H9 (cell line): ENCODE measurements at regions not wholly inside any gene's neighbourhood (a gene's known extent, or its start where the extent isn't known, plus 50 kb on each side); places are given as distances from the start of the nearest gene placed in this dataset.

ENCODE experiments used
- DNase-seq: peaks from one replicate; pipeline ENCODE4 v3.0.0-alpha.2; 2017
- H2AFZ ChIP-seq: one replicate; pipeline ENCODE4 v1.6.1; 2013; ENCODE audit warnings: mild to moderate bottlenecking, low read length, control low read depth, moderate library complexity
- H2AK5ac ChIP-seq: 2 replicates; pipeline ENCODE4 v1.6.1; 2013; ENCODE audit warnings: low read length, control low read depth, mixed read lengths; ENCODE audit not compliant: insufficient read length
- H2BK120ac ChIP-seq: one replicate; pipeline ENCODE4 v1.6.1; 2013; ENCODE audit warnings: low read depth, mild to moderate bottlenecking, low read length, control low read depth, inconsistent platforms; ENCODE audit not compliant: poor library complexity, severe bottlenecking
- H2BK12ac ChIP-seq: 2 replicates; pipeline ENCODE4 v1.6.1; 2013; ENCODE audit warnings: low read length, control low read depth, mixed read lengths, low read depth; ENCODE audit not compliant: insufficient read length
- H2BK15ac ChIP-seq: 2 replicates; pipeline ENCODE4 v1.6.1; 2013; ENCODE audit warnings: low read depth, low read length, control low read depth
- H2BK20ac ChIP-seq: one replicate; pipeline ENCODE4 v1.6.1; 2013; ENCODE audit warnings: low read depth, mild to moderate bottlenecking, low read length, control low read depth, inconsistent platforms; ENCODE audit not compliant: poor library complexity, severe bottlenecking
- H2BK5ac ChIP-seq: 2 replicates; pipeline ENCODE4 v1.6.1; 2013; ENCODE audit warnings: low read length, control low read depth, mixed read lengths; ENCODE audit not compliant: insufficient read length
- H3K14ac ChIP-seq: 2 replicates; pipeline ENCODE4 v1.6.1; 2013; ENCODE audit warnings: low read length, control low read depth; ENCODE audit not compliant: insufficient read depth
- H3K18ac ChIP-seq: 2 replicates; pipeline ENCODE4 v1.6.1; 2013; ENCODE audit warnings: low read depth, mild to moderate bottlenecking, mixed read lengths, low read length, control low read depth; ENCODE audit not compliant: insufficient read length
- H3K23ac ChIP-seq: 2 replicates; pipeline ENCODE4 v1.6.1; 2013; ENCODE audit warnings: low read length, control low read depth, mixed read lengths, low read depth; ENCODE audit not compliant: insufficient read length
- H3K23me2 ChIP-seq: 2 replicates; pipeline ENCODE4 v1.6.1; 2013; ENCODE audit warnings: low read depth, mild to moderate bottlenecking, mixed read lengths, low read length, control low read depth; ENCODE audit not compliant: insufficient read length, poor library complexity, severe bottlenecking
- H3K27ac ChIP-seq: 2 replicates; pipeline ENCODE4 v1.5.1; 2013; ENCODE audit warnings: low read length, control low read depth, mixed read lengths, low read depth; ENCODE audit not compliant: insufficient read length
- H3K27me3 ChIP-seq: 2 replicates; pipeline ENCODE4 v1.6.1; 2013; ENCODE audit warnings: low read length, control low read depth, inconsistent platforms; ENCODE audit not compliant: insufficient read depth
- H3K4ac ChIP-seq: 2 replicates; pipeline ENCODE4 v1.6.1; 2013; ENCODE audit warnings: low read depth, mild to moderate bottlenecking, control low read depth, inconsistent platforms, low read length, moderate library complexity
- H3K4me1 ChIP-seq: 2 replicates; pipeline ENCODE4 v1.6.1; 2013; ENCODE audit warnings: low read length, control low read depth, inconsistent platforms; ENCODE audit not compliant: insufficient read depth
- H3K4me2 ChIP-seq: 2 replicates; pipeline ENCODE4 v1.6.1; 2013; ENCODE audit warnings: low read length, control low read depth, mixed read lengths; ENCODE audit not compliant: insufficient read length, insufficient read depth
- H3K56ac ChIP-seq: 2 replicates; pipeline ENCODE4 v1.6.1; 2013; ENCODE audit warnings: low read depth, mild to moderate bottlenecking, mixed read lengths, low read length, control low read depth; ENCODE audit not compliant: insufficient read length
- H3K79me1 ChIP-seq: 2 replicates; pipeline ENCODE4 v1.6.1; 2013; ENCODE audit warnings: low read depth, mild to moderate bottlenecking, moderate library complexity, low read length, control low read depth, inconsistent platforms; ENCODE audit not compliant: insufficient read depth, poor library complexity, severe bottlenecking
- H3K79me2 ChIP-seq: 2 replicates; pipeline ENCODE4 v1.6.1; 2013; ENCODE audit warnings: low read length, control low read depth, inconsistent platforms; ENCODE audit not compliant: insufficient read depth
- H3K9ac ChIP-seq: 2 replicates; pipeline ENCODE4 v1.6.1; 2013; ENCODE audit warnings: low read length, control low read depth, mixed read lengths; ENCODE audit not compliant: insufficient read length; ENCODE audit errors: extremely low read depth
- H3K9me3 ChIP-seq: one replicate; pipeline ENCODE4 v1.6.1; 2013; ENCODE audit warnings: low read depth, low read length, inconsistent platforms; ENCODE audit not compliant: control insufficient read depth
- H3T11ph ChIP-seq: one replicate; pipeline ENCODE4 v1.6.1; 2013; ENCODE audit warnings: mild to moderate bottlenecking, low read length, control low read depth, inconsistent platforms
- H4K20me1 ChIP-seq: one replicate; pipeline ENCODE4 v1.6.1; 2013; ENCODE audit not compliant: control insufficient read depth, insufficient read length, insufficient read depth
- H4K5ac ChIP-seq: 2 replicates; pipeline ENCODE4 v1.6.1; 2013; ENCODE audit warnings: low read depth, mild to moderate bottlenecking, mixed read lengths, low read length, control low read depth; ENCODE audit not compliant: insufficient read length
- H4K8ac ChIP-seq: replicated peaks from 2 replicates; pipeline ENCODE4 v1.6.1; 2013; ENCODE audit warnings: low read length, control low read depth, mixed read lengths, low read depth; ENCODE audit not compliant: insufficient read length
- H4K91ac ChIP-seq: 2 replicates; pipeline ENCODE4 v1.6.1; 2013; ENCODE audit warnings: low read depth, mild to moderate bottlenecking, moderate library complexity, mixed read lengths, low read length, control low read depth; ENCODE audit not compliant: insufficient read length
- H3K27ac Mint-ChIP-seq, 3 experiments: 2 replicates in 2 of 3; 3 replicates in 1 of 3; pipeline ENCODE4 v1.8.0; 2020 to 2021; ENCODE audit warnings: mixed read lengths in 3 of 3, mild to moderate bottlenecking in 1 of 3, moderate library complexity in 1 of 3
- H3K27me3 Mint-ChIP-seq: 2 replicates; pipeline ENCODE4 v1.8.0; 2021; ENCODE audit warnings: low read depth, mild to moderate bottlenecking, moderate library complexity, mixed read lengths
- H3K36me3 Mint-ChIP-seq, 3 experiments: 2 replicates in 2 of 3; 3 replicates in 1 of 3; pipeline ENCODE4 v1.8.0; 2020 to 2021; ENCODE audit warnings: low read depth in 3 of 3, mixed read lengths in 3 of 3; ENCODE audit not compliant: insufficient read depth in 1 of 3
- H3K4me1 Mint-ChIP-seq, 2 experiments: 2 replicates each; pipeline ENCODE4 v1.8.0; 2020; ENCODE audit warnings: mixed read lengths in 2 of 2
- H3K4me3 Mint-ChIP-seq, 2 experiments: 2 replicates in 1 of 2; 3 replicates in 1 of 2; pipeline ENCODE4 v1.8.0; 2020 to 2021; ENCODE audit warnings: mild to moderate bottlenecking in 2 of 2, mixed read lengths in 2 of 2, moderate library complexity in 1 of 2
- H3K9me3 Mint-ChIP-seq, 2 experiments: 2 replicates in 1 of 2; 3 replicates in 1 of 2; pipeline ENCODE4 v1.8.0; 2020; ENCODE audit warnings: mild to moderate bottlenecking in 2 of 2, mixed read lengths in 2 of 2, moderate library complexity in 1 of 2
- CTCF ChIP-seq: fragments of 200-600 bp; sonication (generic); conservative IDR thresholded peaks from 3 replicates; pipeline ENCODE4 v1.8.0; 2021; ENCODE audit warnings: antibody characterized with exemption, mild to moderate bottlenecking
- WGBS: extraction: QIAGEN DNeasy Blood & Tissue Kit; methylation state at CpG from one replicate; pipeline ENCODE4 v1.1.7; 2013; ENCODE audit warnings: missing lambda C conversion rate, low lambda C conversion rate, mixed read lengths; ENCODE audit not compliant: insufficient read length; ENCODE audit errors: extremely low coverage; 5-methylcytosine and 5-hydroxymethylcytosine counted together

DNA sequence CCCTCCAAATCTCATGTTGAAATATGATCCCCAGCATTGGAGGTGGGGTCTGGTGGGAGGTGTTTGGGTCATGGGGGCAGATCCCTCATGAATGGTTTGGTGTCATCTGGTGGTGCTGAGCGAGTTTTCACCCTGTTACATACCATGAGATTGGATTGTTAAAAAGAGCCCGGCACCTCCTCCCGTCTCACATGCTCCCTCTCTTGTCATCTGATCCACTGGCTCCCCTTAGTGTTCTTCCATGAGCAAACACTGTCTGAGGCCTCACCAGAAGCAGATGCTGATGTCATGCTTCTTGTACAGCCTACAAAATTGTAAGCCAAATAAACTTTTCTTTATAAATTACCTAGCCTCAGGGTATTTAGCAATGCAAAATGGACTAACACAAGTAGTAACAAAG, 405.0 kb upstream of the SLC39A10 start:
- no peaks in the 10 kb centered on the region for H4K20me1 ChIP-seq
- no peaks in the 10 kb centered on the region for H3K9me3 ChIP-seq
- H2BK15ac ChIP-seq: no peak overlapping the region
- no peak overlapping the region for H2AFZ ChIP-seq
- no peak overlapping the region for H2BK20ac ChIP-seq
- no peak overlapping the region for H2BK120ac ChIP-seq
- H3K4me1 ChIP-seq: no peaks in the 10 kb centered on the region
- no peak overlapping the region for H3K4ac ChIP-seq
- no peak overlapping the region for H3K4me2 ChIP-seq
- H3K56ac ChIP-seq: no peak overlapping the region
- no peak overlapping the region for H2BK5ac ChIP-seq
- H3K79me2 ChIP-seq: no peaks in the 10 kb centered on the region
- no peak overlapping the region for H3K9ac ChIP-seq
- H3K27ac ChIP-seq: no peak overlapping the region
- DNase-seq: peak; percentile 62
- Mint-ChIP-seq H3K9me3 (peaks cover 5% of the 10 kb centered on the region in 2 experiments), H3K4me1 (peaks cover 2 to 3% of the 10 kb centered on the region in 2 experiments; a peak in 1 of 4 replicates), H3K27me3 (no peaks in the 10 kb centered on the region), H3K36me3 (peaks cover 1 to 9% (median 3%) of the 10 kb centered on the region in 3 experiments; a peak in 4 of 7 replicates), H3K4me3 (no peak overlapping the region), H3K27ac (no peak overlapping the region; a peak in 1 of 7 replicates)
- no peak overlapping the region for H3K18ac ChIP-seq
- H4K91ac ChIP-seq: no peak overlapping the region
- H4K8ac ChIP-seq: no peak overlapping the region
- peak; percentile 42 for TF ChIP-seq CTCF
- H3K23me2 ChIP-seq: no peaks in the 10 kb centered on the region
- no peak overlapping the region for H2AK5ac ChIP-seq
- no peaks in the 10 kb centered on the region for H3K27me3 ChIP-seq
- H3T11ph ChIP-seq: no peak overlapping the region
- H3K79me1 ChIP-seq: no peaks in the 10 kb centered on the region
- no peak overlapping the region for H4K5ac ChIP-seq
- no peak overlapping the region for H3K23ac ChIP-seq
- WGBS: no CpG with 5 or more reads among the region's 3 CpGs
- no peak overlapping the region for H3K14ac ChIP-seq
- H2BK12ac ChIP-seq: no peak overlapping the region
